ENCODE measurements at regions not wholly inside any gene's neighbourhood (a gene's known extent, or its start where the extent isn't known, plus 50 kb on each side); places are given as distances from the start of the nearest gene placed in this dataset.

DNA sequence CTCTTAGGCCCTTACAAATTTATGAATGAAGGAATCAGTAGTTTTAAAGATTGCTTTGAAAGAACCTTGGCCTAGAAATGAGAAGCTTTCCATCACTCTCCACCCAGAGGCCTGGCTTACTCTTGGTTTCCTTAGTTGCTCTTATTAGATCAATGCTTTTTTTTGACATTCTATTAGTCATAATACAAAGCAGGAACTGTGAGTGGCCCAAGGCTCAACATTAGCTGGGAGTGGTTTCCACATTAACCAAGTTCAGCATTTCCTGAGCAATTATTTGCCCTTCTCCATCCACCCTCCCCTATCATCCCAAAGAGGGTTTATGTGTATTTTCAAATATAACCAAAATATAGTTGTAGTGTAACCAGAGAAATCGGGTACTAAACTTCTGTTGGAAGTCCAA lies 103.4 kb upstream of the FAM204A start:
- no TSS peak for BruUV-seq (replicated peaks)
- TF ChIP-seq, protein P1, sequence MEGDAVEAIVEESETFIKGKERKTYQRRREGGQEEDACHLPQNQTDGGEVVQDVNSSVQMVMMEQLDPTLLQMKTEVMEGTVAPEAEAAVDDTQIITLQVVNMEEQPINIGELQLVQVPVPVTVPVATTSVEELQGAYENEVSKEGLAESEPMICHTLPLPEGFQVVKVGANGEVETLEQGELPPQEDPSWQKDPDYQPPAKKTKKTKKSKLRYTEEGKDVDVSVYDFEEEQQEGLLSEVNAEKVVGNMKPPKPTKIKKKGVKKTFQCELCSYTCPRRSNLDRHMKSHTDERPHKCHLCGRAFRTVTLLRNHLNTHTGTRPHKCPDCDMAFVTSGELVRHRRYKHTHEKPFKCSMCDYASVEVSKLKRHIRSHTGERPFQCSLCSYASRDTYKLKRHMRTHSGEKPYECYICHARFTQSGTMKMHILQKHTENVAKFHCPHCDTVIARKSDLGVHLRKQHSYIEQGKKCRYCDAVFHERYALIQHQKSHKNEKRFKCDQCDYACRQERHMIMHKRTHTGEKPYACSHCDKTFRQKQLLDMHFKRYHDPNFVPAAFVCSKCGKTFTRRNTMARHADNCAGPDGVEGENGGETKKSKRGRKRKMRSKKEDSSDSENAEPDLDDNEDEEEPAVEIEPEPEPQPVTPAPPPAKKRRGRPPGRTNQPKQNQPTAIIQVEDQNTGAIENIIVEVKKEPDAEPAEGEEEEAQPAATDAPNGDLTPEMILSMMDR (IDR thresholded peaks at IDR 0.05; ENCODE audit: unreplicated experiment), result no peak
- CTCF ChIA-PET, result no interaction called here

DNA sequence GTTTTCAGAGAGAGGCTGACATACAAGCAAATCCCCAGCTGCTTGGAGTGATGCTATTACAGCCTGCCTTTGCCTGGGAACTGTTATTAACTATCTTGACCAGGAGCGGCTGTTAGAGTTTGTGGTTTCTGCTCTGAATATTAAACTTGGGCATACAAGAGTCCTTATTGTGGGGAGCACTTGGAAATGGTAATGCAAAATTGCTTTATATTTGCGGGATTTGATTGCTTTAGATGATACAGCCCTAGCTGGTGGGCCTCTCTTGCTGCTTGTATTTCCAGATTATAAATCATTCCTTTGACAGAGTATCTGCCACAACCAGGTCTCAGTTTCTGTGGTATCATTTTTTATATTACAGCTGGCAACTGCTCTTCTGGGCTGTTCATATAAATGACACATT lies 101.9 kb upstream of the FAM204A start:
- DNase-seq, result no peak
- CTCF ChIA-PET, result no interaction called here
- no peak overlapping the region for H3K27ac Mint-ChIP-seq (ENCODE audit: unreplicated experiment)
- no peak overlapping the region for H3K4me3 Mint-ChIP-seq (ENCODE audit: low read depth, unreplicated experiment)
- BruUV-seq (replicated peaks), result no TSS peak
- TF ChIP-seq, protein P1 (IDR thresholded peaks at IDR 0.05; ENCODE audit: unreplicated experiment), result no peak
- H3K36me3 Mint-ChIP-seq (ENCODE audit: insufficient read depth, unreplicated experiment), result no peaks in the 10 kb centered on the region
- intact Hi-C loops (cut with micrococcal nuclease; ENCODE audit: unreplicated experiment), result no loop called here
- H3K4me1 Mint-ChIP-seq (ENCODE audit: low read depth, unreplicated experiment), result no peaks in the 10 kb centered on the region
- H3K9me3 Mint-ChIP-seq (ENCODE audit: low read depth, unreplicated experiment), result no peaks in the 10 kb centered on the region
- H3K27me3 Mint-ChIP-seq (ENCODE audit: unreplicated experiment), result peaks cover 31% of the 10 kb centered on the region

More for the DNA sequence above, 103.4 kb upstream of the FAM204A start:
- H3K4me1 Mint-ChIP-seq (ENCODE audit: low read depth, unreplicated experiment), result no peaks in the 10 kb centered on the region
- H3K9me3 Mint-ChIP-seq (ENCODE audit: low read depth, unreplicated experiment), result no peaks in the 10 kb centered on the region
- peaks cover 38% of the 10 kb centered on the region for H3K27me3 Mint-ChIP-seq (ENCODE audit: unreplicated experiment)
- no peak overlapping the region for H3K4me3 Mint-ChIP-seq (ENCODE audit: low read depth, unreplicated experiment)
- H3K27ac Mint-ChIP-seq (ENCODE audit: unreplicated experiment), result no peak overlapping the region
- DNase-seq, result no peak
- intact Hi-C loops (cut with micrococcal nuclease; ENCODE audit: unreplicated experiment), result no loop called here
- H3K36me3 Mint-ChIP-seq (ENCODE audit: insufficient read depth, unreplicated experiment), result no peaks in the 10 kb centered on the region

DNA sequence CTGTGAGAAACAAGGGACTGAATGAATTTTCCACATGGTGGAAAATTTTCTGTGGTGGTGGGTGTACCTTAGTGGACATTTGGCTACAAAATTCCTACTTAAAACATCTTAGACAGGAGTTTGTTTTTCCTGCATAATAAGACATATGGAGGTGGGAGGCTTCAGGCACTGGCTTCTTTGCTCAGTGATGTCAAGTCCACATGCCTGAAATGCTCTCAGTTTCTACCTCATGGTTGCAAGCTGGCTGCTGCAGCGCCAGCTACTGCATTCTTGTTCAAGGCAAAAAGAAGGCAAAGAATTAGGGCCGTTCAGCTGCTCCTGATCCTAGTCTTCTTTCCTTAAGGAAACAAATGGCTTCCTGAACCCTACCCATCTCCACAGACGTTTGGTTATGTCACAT lies 99.9 kb upstream of the FAM204A start:
- CTCF ChIA-PET, result no interaction called here
- H3K9me3 Mint-ChIP-seq (ENCODE audit: low read depth, unreplicated experiment), result no peaks in the 10 kb centered on the region
- no peak for DNase-seq
- H3K27me3 Mint-ChIP-seq (ENCODE audit: unreplicated experiment), result peaks cover 33% of the 10 kb centered on the region
- no peak overlapping the region for H3K27ac Mint-ChIP-seq (ENCODE audit: unreplicated experiment)
- H3K4me1 Mint-ChIP-seq (ENCODE audit: low read depth, unreplicated experiment), result no peaks in the 10 kb centered on the region
- TF ChIP-seq, protein P1 (IDR thresholded peaks at IDR 0.05; ENCODE audit: unreplicated experiment), result no peak
- no peak overlapping the region for H3K4me3 Mint-ChIP-seq (ENCODE audit: low read depth, unreplicated experiment)
- intact Hi-C loops (cut with micrococcal nuclease; ENCODE audit: unreplicated experiment), result no loop called here
- no peaks in the 10 kb centered on the region for H3K36me3 Mint-ChIP-seq (ENCODE audit: insufficient read depth, unreplicated experiment)
- BruUV-seq (replicated peaks), result no TSS peak

DNA sequence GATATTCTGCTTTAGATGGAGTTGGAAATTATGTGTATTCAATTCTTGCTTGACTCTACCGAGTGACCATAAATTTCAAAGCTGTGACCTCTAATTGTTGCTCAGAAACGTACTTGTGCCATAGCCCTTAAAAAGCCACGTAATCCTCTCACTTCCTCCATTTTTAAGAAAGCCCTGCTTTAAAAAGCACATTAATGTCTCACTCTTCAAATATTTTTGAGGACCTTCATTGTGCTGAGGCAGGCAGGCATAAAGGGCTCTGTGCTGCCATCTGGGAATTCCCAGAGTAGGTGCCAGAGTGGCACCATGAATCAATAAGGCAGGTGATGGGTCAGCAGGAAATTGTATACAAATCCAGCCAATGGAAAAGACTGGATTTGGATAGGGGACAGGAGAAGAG lies 97.7 kb upstream of the FAM204A start:
- Mint-ChIP-seq H3K4me1 (ENCODE audit: low read depth, unreplicated experiment) (no peaks in the 10 kb centered on the region), H3K4me3 (ENCODE audit: low read depth, unreplicated experiment) (no peak overlapping the region), H3K9me3 (ENCODE audit: low read depth, unreplicated experiment) (no peaks in the 10 kb centered on the region), H3K27me3 (ENCODE audit: unreplicated experiment) (peaks cover 41% of the 10 kb centered on the region), H3K27ac (ENCODE audit: unreplicated experiment) (no peak overlapping the region), H3K36me3 (ENCODE audit: insufficient read depth, unreplicated experiment) (no peaks in the 10 kb centered on the region)
- CTCF ChIA-PET, result no interaction called here
- TF ChIP-seq, protein P1 (IDR thresholded peaks at IDR 0.05; ENCODE audit: unreplicated experiment), result no peak
- no TSS peak for BruUV-seq (replicated peaks)
- no peak for DNase-seq
- intact Hi-C loops (cut with micrococcal nuclease; ENCODE audit: unreplicated experiment), result no loop called here

DNA sequence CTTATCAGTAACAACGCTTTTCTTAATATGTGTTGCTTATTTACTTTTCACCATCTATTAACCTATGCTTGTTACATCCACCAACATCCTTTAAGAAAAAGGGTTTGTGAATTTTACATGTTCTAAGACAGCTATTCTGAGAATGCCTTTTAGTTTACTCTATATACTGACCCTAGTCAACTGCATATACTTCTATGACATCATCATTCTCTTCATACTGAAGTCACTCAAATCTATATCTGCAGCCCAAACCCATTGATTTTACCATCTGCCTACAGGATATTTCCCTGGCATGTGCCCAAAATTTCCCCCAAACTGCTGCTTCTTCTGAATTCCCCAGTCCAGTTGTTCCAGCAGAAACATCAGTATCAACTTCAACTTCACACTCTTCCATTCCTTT lies 94.6 kb upstream of the FAM204A start:
- BruUV-seq (replicated peaks), result no TSS peak
- no peak overlapping the region for H3K4me3 Mint-ChIP-seq (ENCODE audit: low read depth, unreplicated experiment)
- no peaks in the 10 kb centered on the region for H3K36me3 Mint-ChIP-seq (ENCODE audit: insufficient read depth, unreplicated experiment)
- DNase-seq, result no peak
- TF ChIP-seq, protein P1 (IDR thresholded peaks at IDR 0.05; ENCODE audit: unreplicated experiment), result no peak
- H3K27me3 Mint-ChIP-seq (ENCODE audit: unreplicated experiment), result peaks cover 41% of the 10 kb centered on the region
- intact Hi-C loops (cut with micrococcal nuclease; ENCODE audit: unreplicated experiment), result no loop called here
- CTCF ChIA-PET, result no interaction called here
- no peaks in the 10 kb centered on the region for H3K4me1 Mint-ChIP-seq (ENCODE audit: low read depth, unreplicated experiment)
- no peak overlapping the region for H3K27ac Mint-ChIP-seq (ENCODE audit: unreplicated experiment)
- H3K9me3 Mint-ChIP-seq (ENCODE audit: low read depth, unreplicated experiment), result no peaks in the 10 kb centered on the region

Measured in Calu3 (cell line).